ENCODE measurements at regions not wholly inside any gene's neighbourhood (a gene's known extent, or its start where the extent isn't known, plus 50 kb on each side); places are given as distances from the start of the nearest gene placed in this dataset.

GRCh38 chr3:148087601-148088371 is 609.9 kb upstream of the AGTR1 start:
- Histone ChIP-seq H3K9me3 (ENCODE audit: control insufficient read depth, insufficient read depth, low read depth, low read length) (no peaks in the 10 kb centered on the region), H3K36me3 (ENCODE audit: control insufficient read depth, insufficient read depth, low read length) (no peaks in the 10 kb centered on the region), H3K4me1 (ENCODE audit: control insufficient read depth, insufficient read depth, low read length) (no peaks in the 10 kb centered on the region), H3K4me3 (ENCODE audit: low read depth in 2 of 2, low read length in 2 of 2) (no peak overlapping the region), H3K27ac (ENCODE audit: low read length) (no peak overlapping the region), H3K27me3 (ENCODE audit: control insufficient read depth, insufficient read depth, low read length) (no peaks in the 10 kb centered on the region)
- DNase-seq (ENCODE audit: low read depth, low spot score) (no peak), ATAC-seq (no peak)
- ChIA-PET CTCF (no interaction called here), POLR2A (no interaction called here)
- no TSS peak for BruUV-seq (replicated peaks)
- TF ChIP-seq POLR2AphosphoS5 (IDR thresholded peaks at IDR 0.05; ENCODE audit: low read depth, low read length) (no peak), TCF7L2 (IDR thresholded peaks at IDR 0.05; ENCODE audit: low read depth, low read length) (no peak), SIN3A (IDR thresholded peaks at IDR 0.05; ENCODE audit: borderline replicate concordance, insufficient read depth, low read depth, low read length) (no peak)
- TF ChIP-seq, protein P1, sequence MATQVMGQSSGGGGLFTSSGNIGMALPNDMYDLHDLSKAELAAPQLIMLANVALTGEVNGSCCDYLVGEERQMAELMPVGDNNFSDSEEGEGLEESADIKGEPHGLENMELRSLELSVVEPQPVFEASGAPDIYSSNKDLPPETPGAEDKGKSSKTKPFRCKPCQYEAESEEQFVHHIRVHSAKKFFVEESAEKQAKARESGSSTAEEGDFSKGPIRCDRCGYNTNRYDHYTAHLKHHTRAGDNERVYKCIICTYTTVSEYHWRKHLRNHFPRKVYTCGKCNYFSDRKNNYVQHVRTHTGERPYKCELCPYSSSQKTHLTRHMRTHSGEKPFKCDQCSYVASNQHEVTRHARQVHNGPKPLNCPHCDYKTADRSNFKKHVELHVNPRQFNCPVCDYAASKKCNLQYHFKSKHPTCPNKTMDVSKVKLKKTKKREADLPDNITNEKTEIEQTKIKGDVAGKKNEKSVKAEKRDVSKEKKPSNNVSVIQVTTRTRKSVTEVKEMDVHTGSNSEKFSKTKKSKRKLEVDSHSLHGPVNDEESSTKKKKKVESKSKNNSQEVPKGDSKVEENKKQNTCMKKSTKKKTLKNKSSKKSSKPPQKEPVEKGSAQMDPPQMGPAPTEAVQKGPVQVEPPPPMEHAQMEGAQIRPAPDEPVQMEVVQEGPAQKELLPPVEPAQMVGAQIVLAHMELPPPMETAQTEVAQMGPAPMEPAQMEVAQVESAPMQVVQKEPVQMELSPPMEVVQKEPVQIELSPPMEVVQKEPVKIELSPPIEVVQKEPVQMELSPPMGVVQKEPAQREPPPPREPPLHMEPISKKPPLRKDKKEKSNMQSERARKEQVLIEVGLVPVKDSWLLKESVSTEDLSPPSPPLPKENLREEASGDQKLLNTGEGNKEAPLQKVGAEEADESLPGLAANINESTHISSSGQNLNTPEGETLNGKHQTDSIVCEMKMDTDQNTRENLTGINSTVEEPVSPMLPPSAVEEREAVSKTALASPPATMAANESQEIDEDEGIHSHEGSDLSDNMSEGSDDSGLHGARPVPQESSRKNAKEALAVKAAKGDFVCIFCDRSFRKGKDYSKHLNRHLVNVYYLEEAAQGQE (IDR thresholded peaks at IDR 0.05; ENCODE audit: insufficient read depth in 1 of 2, low read depth in 2 of 2, low read length in 1 of 2): no peak
- TF ChIP-seq, protein P2, sequence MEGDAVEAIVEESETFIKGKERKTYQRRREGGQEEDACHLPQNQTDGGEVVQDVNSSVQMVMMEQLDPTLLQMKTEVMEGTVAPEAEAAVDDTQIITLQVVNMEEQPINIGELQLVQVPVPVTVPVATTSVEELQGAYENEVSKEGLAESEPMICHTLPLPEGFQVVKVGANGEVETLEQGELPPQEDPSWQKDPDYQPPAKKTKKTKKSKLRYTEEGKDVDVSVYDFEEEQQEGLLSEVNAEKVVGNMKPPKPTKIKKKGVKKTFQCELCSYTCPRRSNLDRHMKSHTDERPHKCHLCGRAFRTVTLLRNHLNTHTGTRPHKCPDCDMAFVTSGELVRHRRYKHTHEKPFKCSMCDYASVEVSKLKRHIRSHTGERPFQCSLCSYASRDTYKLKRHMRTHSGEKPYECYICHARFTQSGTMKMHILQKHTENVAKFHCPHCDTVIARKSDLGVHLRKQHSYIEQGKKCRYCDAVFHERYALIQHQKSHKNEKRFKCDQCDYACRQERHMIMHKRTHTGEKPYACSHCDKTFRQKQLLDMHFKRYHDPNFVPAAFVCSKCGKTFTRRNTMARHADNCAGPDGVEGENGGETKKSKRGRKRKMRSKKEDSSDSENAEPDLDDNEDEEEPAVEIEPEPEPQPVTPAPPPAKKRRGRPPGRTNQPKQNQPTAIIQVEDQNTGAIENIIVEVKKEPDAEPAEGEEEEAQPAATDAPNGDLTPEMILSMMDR (IDR thresholded peaks at IDR 0.05): no peak
- in situ Hi-C loops (cut with HindIII; ENCODE audit: low pct_unique_long_range_greater_than_20kb, low sequenced_read_pairs) (no loop called here), intact Hi-C loops (cut with micrococcal nuclease; ENCODE audit: unreplicated experiment) (loop anchor here (10.0 kb wide), 1 partner anchor 277 kb away; no protein-coding TSS in a partner anchor)

DNA sequence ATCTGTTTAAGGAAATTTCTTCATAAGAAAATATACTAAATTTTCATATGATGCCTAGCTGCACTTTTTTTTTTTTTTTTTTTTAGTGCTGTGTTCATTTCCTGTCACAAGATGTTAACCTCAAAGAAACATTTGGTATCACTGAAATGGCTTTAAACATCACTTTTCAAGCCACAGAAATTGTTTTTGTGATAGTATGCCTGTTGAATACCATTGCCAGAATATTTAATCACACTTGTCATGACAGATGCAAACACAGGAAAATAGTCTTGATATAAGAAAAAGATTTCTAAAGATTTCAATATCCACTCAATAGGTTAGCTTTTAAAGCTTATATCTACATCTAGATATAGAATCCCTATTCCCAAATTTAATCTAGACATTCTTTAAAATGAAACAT is 608.5 kb upstream of the AGTR1 start:
- BruUV-seq (replicated peaks): no TSS peak
- H3K27ac ChIP-seq (ENCODE audit: low read length): no peak overlapping the region
- no peaks in the 10 kb centered on the region for H3K36me3 ChIP-seq (ENCODE audit: control insufficient read depth, insufficient read depth, low read length)
- TF ChIP-seq, protein P1 (IDR thresholded peaks at IDR 0.05; ENCODE audit: insufficient read depth in 1 of 2, low read depth in 2 of 2, low read length in 1 of 2): no peak
- TF ChIP-seq, protein P2 (IDR thresholded peaks at IDR 0.05): no peak
- TF ChIP-seq TCF7L2 (IDR thresholded peaks at IDR 0.05; ENCODE audit: low read depth, low read length) (no peak), SIN3A (IDR thresholded peaks at IDR 0.05; ENCODE audit: borderline replicate concordance, insufficient read depth, low read depth, low read length) (no peak), POLR2AphosphoS5 (IDR thresholded peaks at IDR 0.05; ENCODE audit: low read depth, low read length) (no peak)
- ChIA-PET CTCF (no interaction called here), POLR2A (no interaction called here)
- no peaks in the 10 kb centered on the region for H3K4me1 ChIP-seq (ENCODE audit: control insufficient read depth, insufficient read depth, low read length)
- H3K27me3 ChIP-seq (ENCODE audit: control insufficient read depth, insufficient read depth, low read length): no peaks in the 10 kb centered on the region
- intact Hi-C loops (cut with micrococcal nuclease; ENCODE audit: unreplicated experiment) (loop anchor here (10.0 kb wide), 1 partner anchor 276 kb away; no protein-coding TSS in a partner anchor), in situ Hi-C loops (cut with HindIII; ENCODE audit: low pct_unique_long_range_greater_than_20kb, low sequenced_read_pairs) (no loop called here)
- H3K9me3 ChIP-seq (ENCODE audit: control insufficient read depth, insufficient read depth, low read depth, low read length): no peaks in the 10 kb centered on the region
- DNase-seq (ENCODE audit: low read depth, low spot score): no peak
- H3K4me3 ChIP-seq (ENCODE audit: low read depth in 2 of 2, low read length in 2 of 2): no peak overlapping the region
- ATAC-seq: no peak

Data from Panc1 (cell line).